ENCODE measurements at regions not wholly inside any gene's neighbourhood (a gene's known extent, or its start where the extent isn't known, plus 50 kb on each side); places are given as distances from the start of the nearest gene placed in this dataset.

DNA sequence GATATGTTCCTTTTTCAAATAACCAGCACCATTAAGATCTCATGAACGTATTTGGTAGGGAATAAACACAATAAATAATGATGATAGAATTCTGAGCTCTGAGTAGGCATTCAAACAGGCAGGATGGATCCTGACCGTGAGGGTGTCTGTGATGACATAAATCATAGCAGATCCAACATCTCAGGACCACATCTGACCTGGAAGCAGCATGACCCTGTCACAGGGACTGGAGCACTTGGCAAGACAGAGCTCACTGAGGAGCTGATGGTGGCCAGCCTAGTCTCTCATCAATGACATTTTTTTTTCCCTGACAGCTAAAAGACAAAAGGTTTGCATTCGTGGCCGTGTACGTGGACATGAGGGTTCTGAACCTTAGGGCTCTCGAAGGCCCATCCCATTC lies 337.5 kb downstream of the NPIPA8 start:
- Mint-ChIP-seq H3K4me3 (no peak overlapping the region), H3K27ac (no peak overlapping the region), H3K4me1 (no peaks in the 10 kb centered on the region), H3K9me3 (ENCODE audit: insufficient read depth) (no peaks in the 10 kb centered on the region), H3K27me3 (peaks cover 24% of the 10 kb centered on the region)
- no peak overlapping the region for H2AFZ ChIP-seq (ENCODE audit: insufficient read depth, low read depth, low read length, poor library complexity, severe bottlenecking)
- DNase-seq = no peak
- TF ChIP-seq, protein P1, sequence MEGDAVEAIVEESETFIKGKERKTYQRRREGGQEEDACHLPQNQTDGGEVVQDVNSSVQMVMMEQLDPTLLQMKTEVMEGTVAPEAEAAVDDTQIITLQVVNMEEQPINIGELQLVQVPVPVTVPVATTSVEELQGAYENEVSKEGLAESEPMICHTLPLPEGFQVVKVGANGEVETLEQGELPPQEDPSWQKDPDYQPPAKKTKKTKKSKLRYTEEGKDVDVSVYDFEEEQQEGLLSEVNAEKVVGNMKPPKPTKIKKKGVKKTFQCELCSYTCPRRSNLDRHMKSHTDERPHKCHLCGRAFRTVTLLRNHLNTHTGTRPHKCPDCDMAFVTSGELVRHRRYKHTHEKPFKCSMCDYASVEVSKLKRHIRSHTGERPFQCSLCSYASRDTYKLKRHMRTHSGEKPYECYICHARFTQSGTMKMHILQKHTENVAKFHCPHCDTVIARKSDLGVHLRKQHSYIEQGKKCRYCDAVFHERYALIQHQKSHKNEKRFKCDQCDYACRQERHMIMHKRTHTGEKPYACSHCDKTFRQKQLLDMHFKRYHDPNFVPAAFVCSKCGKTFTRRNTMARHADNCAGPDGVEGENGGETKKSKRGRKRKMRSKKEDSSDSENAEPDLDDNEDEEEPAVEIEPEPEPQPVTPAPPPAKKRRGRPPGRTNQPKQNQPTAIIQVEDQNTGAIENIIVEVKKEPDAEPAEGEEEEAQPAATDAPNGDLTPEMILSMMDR (IDR thresholded peaks at IDR 0.05) = no peak
- no peak for TF ChIP-seq EZH2 (IDR thresholded peaks at IDR 0.05; ENCODE audit: borderline replicate concordance, insufficient read depth, low read depth, low read length, poor library complexity, severe bottlenecking)
- no peak overlapping the region for H3K4me3 ChIP-seq (ENCODE audit: control extremely low read depth in 1 of 5, extremely low read depth in 1 of 5, insufficient read depth in 1 of 5, low read depth in 2 of 5, low read length in 4 of 5)
- POLR2A ChIA-PET = no interaction called here
- ATAC-seq (ENCODE audit: low read depth) = no peak
- 95% methylated on average over 4 of the region's 6 CpGs for WGBS (ENCODE audit: insufficient coverage)
- no peaks in the 10 kb centered on the region for H4K20me1 ChIP-seq (ENCODE audit: control insufficient read depth, insufficient read depth, low read length, poor library complexity, severe bottlenecking)
- intact Hi-C loops (cut with micrococcal nuclease) = no loop called here
- H3K9me3 ChIP-seq (ENCODE audit: control extremely low read depth in 1 of 3, control insufficient read depth in 2 of 3, insufficient read depth in 1 of 3, low read length in 2 of 3) = no peaks in the 10 kb centered on the region
- H3K4me2 ChIP-seq (replicated peaks; ENCODE audit: low read depth, low read length, poor library complexity, severe bottlenecking) = no peak overlapping the region
- H3K27me3 ChIP-seq (replicated peaks in 1 of 4; ENCODE audit: control extremely low read depth in 1 of 4, control insufficient read depth in 3 of 4, insufficient read depth in 4 of 4, low read length in 3 of 4) = no peaks in the 10 kb centered on the region
- no peak overlapping the region for H3K9ac ChIP-seq (ENCODE audit: low read length)
- H3K4me1 ChIP-seq (ENCODE audit: control insufficient read depth in 2 of 2, insufficient read depth in 2 of 2, low read length in 2 of 2) = no peaks in the 10 kb centered on the region
- CTCF ChIA-PET = interaction anchor here (0.6 kb wide), 1 partner anchor 952 kb away, joined by 3 read pairs; no protein-coding TSS in a partner anchor
- H3K79me2 ChIP-seq (ENCODE audit: control insufficient read depth, insufficient read depth, low read length) = no peaks in the 10 kb centered on the region
- no peaks in the 10 kb centered on the region for H3K36me3 ChIP-seq (replicated peaks in 1 of 2; ENCODE audit: control extremely low read depth in 1 of 2, control insufficient read depth in 1 of 2, extremely low read depth in 1 of 2, insufficient read depth in 2 of 2, low read length in 1 of 2)
- H3K27ac ChIP-seq (ENCODE audit: low read length in 2 of 2) = no peak overlapping the region

DNA sequence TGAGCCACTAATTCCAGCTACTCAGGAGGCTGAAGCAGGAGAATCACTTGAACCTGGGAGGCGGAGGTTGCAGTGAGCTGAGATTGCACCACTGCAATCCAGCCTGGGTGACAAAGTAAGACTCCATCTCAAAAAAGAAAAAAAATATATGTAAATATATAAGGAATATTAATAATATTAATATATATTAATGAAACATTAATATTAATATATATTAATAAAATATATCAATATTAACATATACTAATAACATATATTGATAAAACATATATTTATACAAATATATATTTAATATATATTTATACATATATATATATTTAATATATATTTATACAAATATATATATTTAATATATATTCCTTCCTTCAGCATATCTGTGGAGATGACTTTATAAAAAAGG lies 338.0 kb downstream of the NPIPA8 start:
- Histone ChIP-seq H3K4me1 (ENCODE audit: control insufficient read depth in 2 of 2, insufficient read depth in 2 of 2, low read length in 2 of 2) (no peaks in the 10 kb centered on the region), H3K4me3 (ENCODE audit: control extremely low read depth in 1 of 5, extremely low read depth in 1 of 5, insufficient read depth in 1 of 5, low read depth in 2 of 5, low read length in 4 of 5) (no peak overlapping the region), H3K4me2 (replicated peaks; ENCODE audit: low read depth, low read length, poor library complexity, severe bottlenecking) (no peak overlapping the region), H3K36me3 (replicated peaks in 1 of 2; ENCODE audit: control extremely low read depth in 1 of 2, control insufficient read depth in 1 of 2, extremely low read depth in 1 of 2, insufficient read depth in 2 of 2, low read length in 1 of 2) (no peaks in the 10 kb centered on the region), H3K27ac (ENCODE audit: low read length in 2 of 2) (no peak overlapping the region), H3K9ac (ENCODE audit: low read length) (no peak overlapping the region), H4K20me1 (ENCODE audit: control insufficient read depth, insufficient read depth, low read length, poor library complexity, severe bottlenecking) (no peaks in the 10 kb centered on the region), H3K27me3 (replicated peaks in 1 of 4; ENCODE audit: control extremely low read depth in 1 of 4, control insufficient read depth in 3 of 4, insufficient read depth in 4 of 4, low read length in 3 of 4) (no peaks in the 10 kb centered on the region), H2AFZ (ENCODE audit: insufficient read depth, low read depth, low read length, poor library complexity, severe bottlenecking) (no peak overlapping the region), H3K79me2 (ENCODE audit: control insufficient read depth, insufficient read depth, low read length) (no peaks in the 10 kb centered on the region), H3K9me3 (ENCODE audit: control extremely low read depth in 1 of 3, control insufficient read depth in 2 of 3, insufficient read depth in 1 of 3, low read length in 2 of 3) (no peaks in the 10 kb centered on the region)
- POLR2A ChIA-PET = no interaction called here
- DNase-seq = no peak
- peaks cover 27% of the 10 kb centered on the region for H3K27me3 Mint-ChIP-seq
- H3K4me3 Mint-ChIP-seq = no peak overlapping the region
- no CpG with 5 or more reads among the region's 1 CpG for WGBS (ENCODE audit: insufficient coverage)
- intact Hi-C loops (cut with micrococcal nuclease) = no loop called here
- no peaks in the 10 kb centered on the region for H3K9me3 Mint-ChIP-seq (ENCODE audit: insufficient read depth)
- no peaks in the 10 kb centered on the region for H3K4me1 Mint-ChIP-seq
- no peak overlapping the region for H3K27ac Mint-ChIP-seq
- CTCF ChIA-PET = interaction anchor here (0.6 kb wide), 1 partner anchor 952 kb away, joined by 3 read pairs; no protein-coding TSS in a partner anchor
- no peak for ATAC-seq (ENCODE audit: low read depth)
- TF ChIP-seq EZH2 (IDR thresholded peaks at IDR 0.05; ENCODE audit: borderline replicate concordance, insufficient read depth, low read depth, low read length, poor library complexity, severe bottlenecking) = no peak
- TF ChIP-seq, protein P1 (IDR thresholded peaks at IDR 0.05) = no peak

All from B cell (primary cell).